ENCODE measurements at regions not wholly inside any gene's neighbourhood (a gene's known extent, or its start where the extent isn't known, plus 50 kb on each side); places are given as distances from the start of the nearest gene placed in this dataset.
"Not testable (repeated sequence)": the region's sequence is repeated elsewhere in the genome, so short reads cannot be mapped to it uniquely, and the experiment has no call there.

- Histone ChIP-seq H3K4me1 (no peaks in the 10 kb centered on the region), H3K9me3 (peaks cover 0 to 8% of the 10 kb centered on the region in 2 donors), H3K27me3 (peaks cover 0 to 34% of the 10 kb centered on the region in 2 donors), H3K4me3 (no peak overlapping the region), H3K36me3 (no peaks in the 10 kb centered on the region), H3K27ac (no peak overlapping the region)
- intact Hi-C loops (cut with DNase I), result no loop called here
- peak in 1 of 4 donors; percentile 86 for DNase-seq
- TF ChIP-seq, protein P1, sequence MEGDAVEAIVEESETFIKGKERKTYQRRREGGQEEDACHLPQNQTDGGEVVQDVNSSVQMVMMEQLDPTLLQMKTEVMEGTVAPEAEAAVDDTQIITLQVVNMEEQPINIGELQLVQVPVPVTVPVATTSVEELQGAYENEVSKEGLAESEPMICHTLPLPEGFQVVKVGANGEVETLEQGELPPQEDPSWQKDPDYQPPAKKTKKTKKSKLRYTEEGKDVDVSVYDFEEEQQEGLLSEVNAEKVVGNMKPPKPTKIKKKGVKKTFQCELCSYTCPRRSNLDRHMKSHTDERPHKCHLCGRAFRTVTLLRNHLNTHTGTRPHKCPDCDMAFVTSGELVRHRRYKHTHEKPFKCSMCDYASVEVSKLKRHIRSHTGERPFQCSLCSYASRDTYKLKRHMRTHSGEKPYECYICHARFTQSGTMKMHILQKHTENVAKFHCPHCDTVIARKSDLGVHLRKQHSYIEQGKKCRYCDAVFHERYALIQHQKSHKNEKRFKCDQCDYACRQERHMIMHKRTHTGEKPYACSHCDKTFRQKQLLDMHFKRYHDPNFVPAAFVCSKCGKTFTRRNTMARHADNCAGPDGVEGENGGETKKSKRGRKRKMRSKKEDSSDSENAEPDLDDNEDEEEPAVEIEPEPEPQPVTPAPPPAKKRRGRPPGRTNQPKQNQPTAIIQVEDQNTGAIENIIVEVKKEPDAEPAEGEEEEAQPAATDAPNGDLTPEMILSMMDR (IDR thresholded peaks at IDR 0.05), result no peak
- ATAC-seq, result peak; percentile 26
Measured at GRCh38 chr20:29326376-29327070, 1930.9 kb upstream of the DEFB115 start.

DNA sequence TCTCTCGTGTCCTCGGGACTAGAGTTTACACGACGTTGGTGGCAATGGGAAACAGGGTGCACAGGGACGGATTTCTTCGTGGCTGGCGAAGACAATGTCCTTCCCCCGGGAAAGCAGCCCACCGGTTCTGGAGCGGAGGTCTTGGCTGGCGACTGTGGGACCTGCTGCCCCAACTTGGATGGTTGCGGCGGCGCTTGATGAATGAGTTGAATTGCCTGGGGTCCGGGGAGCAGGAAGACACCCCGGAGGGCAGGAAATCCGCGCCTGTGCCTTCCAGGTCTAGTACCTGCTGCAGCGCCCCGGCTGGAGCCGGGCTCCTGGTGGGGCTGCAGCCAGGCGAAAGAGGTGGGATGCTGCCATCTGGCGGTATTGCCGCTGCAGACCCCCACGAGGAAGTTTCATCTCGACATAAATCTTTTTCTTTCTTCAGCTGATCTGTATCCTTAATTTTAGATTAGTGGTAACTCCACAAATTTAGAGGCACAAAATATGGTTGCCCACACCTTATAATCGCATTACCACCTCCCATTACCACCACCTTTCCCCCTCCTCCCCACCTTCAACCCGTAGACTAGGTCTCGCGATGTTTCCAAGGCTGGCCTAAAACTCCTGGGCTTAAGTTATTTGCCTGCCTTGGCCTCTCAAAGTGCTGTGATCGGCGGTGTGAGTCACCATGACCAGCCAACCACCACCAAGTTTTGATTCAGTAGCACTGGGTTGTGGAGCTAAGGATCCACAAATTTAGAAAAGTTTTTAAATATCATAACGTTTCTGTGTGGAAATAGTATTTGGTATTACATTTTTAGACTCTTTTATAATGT is 1929.7 kb upstream of the DEFB115 start:
- H3K9me3 ChIP-seq; H3K4me1 ChIP-seq; H3K4me3 ChIP-seq; H3K27ac ChIP-seq; ATAC-seq; intact Hi-C loops (cut with DNase I); H3K36me3 ChIP-seq: not testable (repeated sequence)
- peaks cover 0 to 34% of the 10 kb centered on the region in 2 donors for H3K27me3 ChIP-seq
- DNase-seq, result peak in 1 of 4 donors; percentile 83
- TF ChIP-seq, protein P1 (IDR thresholded peaks at IDR 0.05), result peak in 1 of 2 donors; percentile 14

- ATAC-seq; H3K4me1 ChIP-seq; H3K36me3 ChIP-seq; H3K4me3 ChIP-seq; DNase-seq; intact Hi-C loops (cut with DNase I); H3K27ac ChIP-seq: not testable (repeated sequence)
- Histone ChIP-seq H3K9me3 (peaks cover 0 to 20% of the 10 kb centered on the region in 2 donors), H3K27me3 (peaks cover 0 to 14% of the 10 kb centered on the region in 2 donors)
Measured at GRCh38 chr20:29330429-29331115, 1926.9 kb upstream of the DEFB115 start.

GRCh38 chr20:29349836-29350235 is 1907.6 kb upstream of the DEFB115 start:
- intact Hi-C loops (cut with DNase I), result no loop called here
- H3K4me3 ChIP-seq, result no peak overlapping the region
- peaks cover 0 to 21% of the 10 kb centered on the region in 2 donors for H3K9me3 ChIP-seq
- H3K4me1 ChIP-seq, result no peaks in the 10 kb centered on the region
- no peak overlapping the region for H3K27ac ChIP-seq
- DNase-seq (no peak), ATAC-seq (no peak)
- no peaks in the 10 kb centered on the region for H3K27me3 ChIP-seq
- H3K36me3 ChIP-seq, result no peaks in the 10 kb centered on the region
- TF ChIP-seq, protein P1 (IDR thresholded peaks at IDR 0.05), result no peak

- not testable (repeated sequence) for H3K36me3 ChIP-seq, ATAC-seq
- peaks cover 0 to 36% of the 10 kb centered on the region in 2 donors for H3K9me3 ChIP-seq
Measured at GRCh38 chr20:29375937-29376336, 1881.5 kb upstream of the DEFB115 start.

DNA sequence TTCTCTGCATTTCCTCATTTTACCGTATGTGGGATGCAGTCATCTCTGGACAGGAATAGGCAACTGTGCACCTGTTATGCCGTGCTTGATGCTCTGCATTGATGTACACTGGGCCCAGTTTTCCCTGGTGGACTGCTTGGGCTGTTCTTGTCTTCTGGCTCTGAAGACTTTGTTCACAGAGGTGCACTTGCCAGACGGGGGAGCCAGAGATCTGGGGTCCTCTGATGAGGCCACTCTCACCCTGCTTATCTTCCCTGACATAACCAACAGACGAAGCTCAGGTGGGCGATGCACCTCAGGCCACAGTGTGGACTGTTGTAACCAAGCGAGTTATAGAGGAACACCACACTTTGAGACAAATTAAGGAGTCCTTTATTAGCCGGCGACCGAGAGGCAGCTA is 1864.6 kb upstream of the DEFB115 start:
- intact Hi-C loops (cut with DNase I); ATAC-seq; H3K4me3 ChIP-seq; H3K9me3 ChIP-seq; DNase-seq; H3K27me3 ChIP-seq; H3K4me1 ChIP-seq; H3K27ac ChIP-seq; H3K36me3 ChIP-seq: not testable (repeated sequence)

More at GRCh38 chr20:29375937-29376336, 1881.5 kb upstream of the DEFB115 start:
- DNase-seq; H3K4me1 ChIP-seq; H3K4me3 ChIP-seq; H3K27ac ChIP-seq; intact Hi-C loops (cut with DNase I); H3K27me3 ChIP-seq: not testable (repeated sequence)
